ENCODE measurements at regions not wholly inside any gene's neighbourhood (a gene's known extent, or its start where the extent isn't known, plus 50 kb on each side); places are given as distances from the start of the nearest gene placed in this dataset.

DNA sequence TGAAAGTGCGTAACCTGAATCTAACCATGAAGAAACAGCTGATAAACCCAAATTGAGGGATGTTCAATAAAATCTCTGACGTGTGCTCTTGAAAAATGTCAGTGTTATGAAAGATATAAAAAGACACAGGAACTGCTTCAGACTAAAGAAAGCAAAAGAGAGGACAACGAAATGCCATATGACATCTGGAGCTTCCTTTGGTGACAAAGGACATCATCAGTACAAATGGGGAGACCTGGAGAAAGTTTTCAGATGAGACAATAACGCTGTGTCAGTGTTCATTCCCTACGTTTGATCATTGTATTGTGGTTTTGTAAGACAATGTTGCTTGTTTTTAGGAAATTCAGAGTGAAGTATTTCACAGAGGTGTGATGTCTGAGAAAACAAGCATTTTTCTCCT is 125.9 kb upstream of the MAP1LC3B2 start:
- Histone ChIP-seq H4K91ac (ENCODE audit: insufficient read length, low read depth, low read length) (no peak overlapping the region), H3K23ac (ENCODE audit: insufficient read length, low read depth, low read length) (no peak overlapping the region), H3K4me2 (ENCODE audit: insufficient read depth, insufficient read length, low read length) (no peak overlapping the region), H2BK20ac (ENCODE audit: low read depth, low read length, poor library complexity, severe bottlenecking) (no peak overlapping the region), H3K9ac (ENCODE audit: extremely low read depth, insufficient read length, low read length) (no peak overlapping the region), H3T11ph (ENCODE audit: low read length) (no peak overlapping the region), H3K9me3 (ENCODE audit: control insufficient read depth, low read depth, low read length) (no peaks in the 10 kb centered on the region), H2BK120ac (ENCODE audit: low read depth, low read length, poor library complexity, severe bottlenecking) (no peak overlapping the region), H3K4me1 (ENCODE audit: insufficient read depth, low read length) (no peaks in the 10 kb centered on the region; the same call in 1 of the 2 replicates), H3K14ac (ENCODE audit: insufficient read depth, low read length) (no peak overlapping the region), H3K4ac (ENCODE audit: low read depth, low read length) (no peak overlapping the region), H3K27ac (ENCODE audit: insufficient read length, low read depth, low read length) (no peak overlapping the region), H4K20me1 (ENCODE audit: control insufficient read depth, insufficient read depth, insufficient read length) (no peaks in the 10 kb centered on the region), H2BK12ac (ENCODE audit: insufficient read length, low read depth, low read length) (no peak overlapping the region), H3K27me3 (ENCODE audit: insufficient read depth, low read length) (no peaks in the 10 kb centered on the region), H3K79me2 (ENCODE audit: insufficient read depth, low read length) (no peaks in the 10 kb centered on the region), H3K56ac (ENCODE audit: insufficient read length, low read depth, low read length) (no peak overlapping the region), H2BK15ac (ENCODE audit: low read depth, low read length) (no peak overlapping the region), H3K79me1 (ENCODE audit: insufficient read depth, low read depth, low read length, poor library complexity, severe bottlenecking) (no peaks in the 10 kb centered on the region), H3K23me2 (ENCODE audit: insufficient read length, low read depth, low read length, poor library complexity, severe bottlenecking) (no peaks in the 10 kb centered on the region), H2AK5ac (ENCODE audit: insufficient read length, low read length) (no peak overlapping the region), H4K8ac (replicated peaks; ENCODE audit: insufficient read length, low read depth, low read length) (no peak overlapping the region), H2AFZ (ENCODE audit: low read length) (no peak overlapping the region), H2BK5ac (ENCODE audit: insufficient read length, low read length) (no peak overlapping the region), H4K5ac (ENCODE audit: insufficient read length, low read depth, low read length) (no peak overlapping the region), H3K18ac (ENCODE audit: insufficient read length, low read depth, low read length) (no peak overlapping the region)
- peaks cover 0 to 5% (median 0%) of the 10 kb centered on the region in 3 experiments; a peak in 1 of 7 replicates for H3K36me3 Mint-ChIP-seq (ENCODE audit: insufficient read depth in 1 of 3, low read depth in 3 of 3)
- H3K27ac Mint-ChIP-seq: no peak overlapping the region; a peak in 1 of 7 replicates
- TF ChIP-seq, protein P1, sequence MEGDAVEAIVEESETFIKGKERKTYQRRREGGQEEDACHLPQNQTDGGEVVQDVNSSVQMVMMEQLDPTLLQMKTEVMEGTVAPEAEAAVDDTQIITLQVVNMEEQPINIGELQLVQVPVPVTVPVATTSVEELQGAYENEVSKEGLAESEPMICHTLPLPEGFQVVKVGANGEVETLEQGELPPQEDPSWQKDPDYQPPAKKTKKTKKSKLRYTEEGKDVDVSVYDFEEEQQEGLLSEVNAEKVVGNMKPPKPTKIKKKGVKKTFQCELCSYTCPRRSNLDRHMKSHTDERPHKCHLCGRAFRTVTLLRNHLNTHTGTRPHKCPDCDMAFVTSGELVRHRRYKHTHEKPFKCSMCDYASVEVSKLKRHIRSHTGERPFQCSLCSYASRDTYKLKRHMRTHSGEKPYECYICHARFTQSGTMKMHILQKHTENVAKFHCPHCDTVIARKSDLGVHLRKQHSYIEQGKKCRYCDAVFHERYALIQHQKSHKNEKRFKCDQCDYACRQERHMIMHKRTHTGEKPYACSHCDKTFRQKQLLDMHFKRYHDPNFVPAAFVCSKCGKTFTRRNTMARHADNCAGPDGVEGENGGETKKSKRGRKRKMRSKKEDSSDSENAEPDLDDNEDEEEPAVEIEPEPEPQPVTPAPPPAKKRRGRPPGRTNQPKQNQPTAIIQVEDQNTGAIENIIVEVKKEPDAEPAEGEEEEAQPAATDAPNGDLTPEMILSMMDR (conservative IDR thresholded peaks at IDR 0.05): no peak
- H3K27me3 Mint-ChIP-seq (ENCODE audit: low read depth): peaks cover 1% of the 10 kb centered on the region
- H3K4me1 Mint-ChIP-seq: peaks cover 31 to 38% of the 10 kb centered on the region in 2 experiments
- DNase-seq: no peak
- H3K4me3 Mint-ChIP-seq: no peak overlapping the region
- H3K9me3 Mint-ChIP-seq: peaks cover 2% of the 10 kb centered on the region in 2 experiments; a peak in 2 of 5 replicates
- no CpG with 5 or more reads among the region's 5 CpGs for WGBS (ENCODE audit: extremely low coverage, insufficient read length, low lambda C conversion rate)
